ENCODE measurements at regions not wholly inside any gene's neighbourhood (a gene's known extent, or its start where the extent isn't known, plus 50 kb on each side); places are given as distances from the start of the nearest gene placed in this dataset.

GRCh38 chr5:168153263-168153875 lies 138.1 kb upstream of the WWC1 start:
- H3K9me3 Mint-ChIP-seq = no peaks in the 10 kb centered on the region
- no peak overlapping the region for H3K27ac Mint-ChIP-seq
- H3K4me3 Mint-ChIP-seq = no peak overlapping the region
- no peaks in the 10 kb centered on the region for H3K27me3 Mint-ChIP-seq
- no peaks in the 10 kb centered on the region for H3K36me3 Mint-ChIP-seq
- H3K4me1 Mint-ChIP-seq = no peaks in the 10 kb centered on the region

DNA sequence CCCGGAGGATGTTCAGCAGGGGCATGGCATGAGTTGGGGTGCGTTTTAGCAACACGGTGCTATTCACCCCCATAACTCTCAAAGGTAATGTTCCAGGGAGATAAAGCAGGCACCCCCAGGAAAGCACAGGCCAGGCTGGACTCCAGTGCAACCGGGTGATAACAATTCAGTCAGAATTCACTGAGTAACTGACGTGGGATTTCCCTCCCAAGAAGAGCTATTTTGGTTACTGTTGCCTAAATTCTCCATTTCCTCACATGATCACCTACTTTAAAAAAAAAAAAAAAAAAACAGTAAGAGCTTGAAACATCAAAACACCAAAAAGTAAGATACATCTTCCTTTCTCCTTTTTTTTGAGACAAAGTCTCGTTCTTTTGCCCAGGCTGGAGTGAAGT lies 137.6 kb upstream of the WWC1 start:
- H3K4me3 Mint-ChIP-seq = no peak overlapping the region
- H3K9me3 Mint-ChIP-seq = no peaks in the 10 kb centered on the region
- no peaks in the 10 kb centered on the region for H3K36me3 Mint-ChIP-seq
- no peak overlapping the region for H3K27ac Mint-ChIP-seq
- H3K27me3 Mint-ChIP-seq = no peaks in the 10 kb centered on the region
- no peaks in the 10 kb centered on the region for H3K4me1 Mint-ChIP-seq

DNA sequence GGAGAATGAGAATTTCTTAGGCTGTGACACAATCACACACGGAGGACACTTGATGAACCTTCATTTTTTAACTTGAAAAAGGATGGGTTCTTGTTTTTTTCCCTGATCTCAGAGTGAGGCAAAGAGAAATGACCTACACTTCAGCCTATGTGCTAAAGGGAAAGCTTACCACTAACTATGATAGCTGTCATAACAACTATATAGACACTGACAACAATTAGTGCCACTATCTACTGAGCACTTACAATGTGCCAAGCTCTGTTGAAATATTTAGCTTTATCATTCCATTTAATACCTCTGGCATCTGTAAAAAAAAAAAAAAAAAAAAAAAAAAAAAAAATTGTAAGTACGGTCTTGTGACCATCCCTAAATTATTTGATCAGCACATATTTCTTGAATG lies 135.9 kb upstream of the WWC1 start:
- Mint-ChIP-seq H3K27ac (no peak overlapping the region), H3K4me1 (no peaks in the 10 kb centered on the region), H3K27me3 (no peaks in the 10 kb centered on the region), H3K4me3 (no peak overlapping the region), H3K9me3 (no peaks in the 10 kb centered on the region), H3K36me3 (no peaks in the 10 kb centered on the region)

GRCh38 chr5:168156170-168156569 lies 135.3 kb upstream of the WWC1 start:
- Mint-ChIP-seq H3K9me3 (no peaks in the 10 kb centered on the region), H3K27ac (no peak overlapping the region), H3K4me1 (no peaks in the 10 kb centered on the region), H3K36me3 (no peaks in the 10 kb centered on the region), H3K27me3 (no peaks in the 10 kb centered on the region), H3K4me3 (no peak overlapping the region)

DNA sequence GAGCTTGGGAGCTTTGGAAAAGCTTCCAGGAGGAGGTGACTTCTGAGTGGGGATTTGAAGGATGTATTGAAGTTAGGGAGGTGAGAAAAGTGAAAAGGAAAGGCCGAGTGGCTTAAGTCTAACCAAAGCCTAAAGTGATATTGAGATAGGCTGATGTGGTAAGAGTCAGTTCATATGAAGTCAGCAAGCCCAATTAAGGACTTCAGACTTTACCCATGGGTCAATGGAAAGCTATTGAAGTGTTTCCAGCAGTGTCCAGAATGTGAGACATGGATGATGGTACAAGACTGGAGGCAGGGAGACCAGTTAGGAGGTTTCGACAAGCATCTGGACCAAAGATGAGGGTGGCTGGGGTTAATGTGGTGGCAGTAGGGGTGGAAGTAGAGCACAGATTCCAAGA lies 134.3 kb upstream of the WWC1 start:
- H3K9me3 Mint-ChIP-seq = no peaks in the 10 kb centered on the region
- no peaks in the 10 kb centered on the region for H3K4me1 Mint-ChIP-seq
- no peak overlapping the region for H3K27ac Mint-ChIP-seq
- no peaks in the 10 kb centered on the region for H3K36me3 Mint-ChIP-seq
- H3K4me3 Mint-ChIP-seq = no peak overlapping the region
- H3K27me3 Mint-ChIP-seq = no peaks in the 10 kb centered on the region

- Mint-ChIP-seq H3K4me1 (no peaks in the 10 kb centered on the region), H3K27me3 (peaks cover 2% of the 10 kb centered on the region), H3K9me3 (no peaks in the 10 kb centered on the region), H3K36me3 (no peaks in the 10 kb centered on the region), H3K27ac (no peak overlapping the region), H3K4me3 (no peak overlapping the region)
Measured at GRCh38 chr5:168159425-168159824, 132.0 kb upstream of the WWC1 start.

GRCh38 chr5:168162464-168162863 lies 129.0 kb upstream of the WWC1 start:
- H3K9me3 Mint-ChIP-seq = no peaks in the 10 kb centered on the region
- no peak overlapping the region for H3K27ac Mint-ChIP-seq
- H3K4me3 Mint-ChIP-seq = no peak overlapping the region
- H3K4me1 Mint-ChIP-seq = peaks cover 12% of the 10 kb centered on the region
- peaks cover 2% of the 10 kb centered on the region for H3K27me3 Mint-ChIP-seq
- no peaks in the 10 kb centered on the region for H3K36me3 Mint-ChIP-seq

DNA sequence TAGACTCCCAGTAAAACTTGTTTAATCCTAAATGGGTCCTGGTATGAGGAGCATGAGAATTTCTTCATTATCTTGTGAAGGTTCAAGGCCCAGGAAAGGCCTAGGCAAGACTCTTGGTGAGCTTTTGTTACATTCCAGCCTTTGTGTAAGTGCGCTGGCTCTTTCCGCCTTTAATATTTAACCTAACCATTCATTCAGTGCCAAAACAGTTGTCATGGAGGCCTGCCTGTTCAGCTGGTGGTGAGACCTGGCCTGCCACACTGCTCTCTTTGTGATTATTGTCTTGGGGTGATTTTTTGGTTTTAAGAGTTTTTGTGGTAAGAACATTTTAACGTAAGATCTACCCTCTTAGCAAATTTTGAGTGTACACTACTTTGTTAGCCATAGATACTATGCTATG lies 127.5 kb upstream of the WWC1 start:
- peaks cover 2% of the 10 kb centered on the region for H3K27me3 Mint-ChIP-seq
- no peak overlapping the region for H3K27ac Mint-ChIP-seq
- no peak overlapping the region for H3K4me3 Mint-ChIP-seq
- no peaks in the 10 kb centered on the region for H3K36me3 Mint-ChIP-seq
- no peaks in the 10 kb centered on the region for H3K9me3 Mint-ChIP-seq
- peaks cover 12% of the 10 kb centered on the region for H3K4me1 Mint-ChIP-seq

- no peak overlapping the region for H3K4me3 Mint-ChIP-seq
- H3K36me3 Mint-ChIP-seq = no peaks in the 10 kb centered on the region
- no peaks in the 10 kb centered on the region for H3K9me3 Mint-ChIP-seq
- H3K27ac Mint-ChIP-seq = no peak overlapping the region
- H3K27me3 Mint-ChIP-seq = peaks cover 2% of the 10 kb centered on the region
- peaks cover 12% of the 10 kb centered on the region for H3K4me1 Mint-ChIP-seq
Measured at GRCh38 chr5:168165221-168165914, 126.1 kb upstream of the WWC1 start.

GRCh38 chr5:168165977-168166376 lies 125.5 kb upstream of the WWC1 start:
- no peaks in the 10 kb centered on the region for H3K9me3 Mint-ChIP-seq
- H3K27me3 Mint-ChIP-seq = peaks cover 2% of the 10 kb centered on the region
- peaks cover 12% of the 10 kb centered on the region for H3K4me1 Mint-ChIP-seq
- no peak overlapping the region for H3K4me3 Mint-ChIP-seq
- no peak overlapping the region for H3K27ac Mint-ChIP-seq
- H3K36me3 Mint-ChIP-seq = no peaks in the 10 kb centered on the region

GRCh38 chr5:168167338-168167737 lies 124.1 kb upstream of the WWC1 start:
- no peaks in the 10 kb centered on the region for H3K36me3 Mint-ChIP-seq
- peaks cover 2% of the 10 kb centered on the region for H3K27me3 Mint-ChIP-seq
- no peaks in the 10 kb centered on the region for H3K9me3 Mint-ChIP-seq
- no peak overlapping the region for H3K4me3 Mint-ChIP-seq
- peaks cover 12% of the 10 kb centered on the region for H3K4me1 Mint-ChIP-seq
- no peak overlapping the region for H3K27ac Mint-ChIP-seq

DNA sequence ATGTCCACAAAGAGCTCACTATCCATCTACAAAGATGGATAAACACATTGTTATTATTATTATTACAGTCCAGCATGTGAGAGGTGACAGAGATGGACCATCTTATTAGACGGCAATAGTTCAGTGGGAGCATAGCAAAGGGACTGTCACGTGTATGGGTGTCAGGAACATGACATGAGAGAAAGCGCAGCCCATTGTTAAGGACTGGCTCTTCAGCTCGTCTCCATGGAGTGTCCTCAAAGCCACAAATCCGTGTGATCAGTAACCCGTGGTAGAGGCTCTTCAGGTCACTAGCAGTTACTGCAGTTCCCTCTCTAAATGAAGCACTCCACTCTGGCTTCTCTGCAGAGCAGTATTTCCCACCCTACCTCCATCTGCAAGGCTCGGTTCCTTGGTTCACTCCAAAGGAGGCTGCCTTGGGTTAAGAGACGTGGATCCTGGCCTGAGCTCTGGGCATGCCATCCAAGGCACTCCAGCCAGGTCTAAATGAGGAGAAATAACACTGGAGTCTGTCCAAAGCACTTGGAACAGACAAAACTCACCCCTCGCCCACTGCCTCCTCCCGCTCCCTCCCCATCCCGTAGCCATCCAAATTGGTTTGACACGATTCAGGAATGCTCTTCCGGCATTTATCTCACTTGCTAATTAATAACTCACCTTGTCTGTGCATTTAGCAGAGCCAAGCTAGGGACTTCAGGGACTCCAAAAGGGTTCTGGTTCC lies 122.3 kb upstream of the WWC1 start:
- Mint-ChIP-seq H3K9me3 (no peaks in the 10 kb centered on the region), H3K27ac (no peak overlapping the region), H3K4me3 (no peak overlapping the region), H3K36me3 (no peaks in the 10 kb centered on the region), H3K27me3 (no peaks in the 10 kb centered on the region), H3K4me1 (peaks cover 12% of the 10 kb centered on the region)

- H3K4me3 Mint-ChIP-seq = no peak overlapping the region
- no peaks in the 10 kb centered on the region for H3K9me3 Mint-ChIP-seq
- H3K4me1 Mint-ChIP-seq = peaks cover 12% of the 10 kb centered on the region
- H3K27ac Mint-ChIP-seq = no peak overlapping the region
- no peaks in the 10 kb centered on the region for H3K27me3 Mint-ChIP-seq
- no peaks in the 10 kb centered on the region for H3K36me3 Mint-ChIP-seq
Measured at GRCh38 chr5:168169791-168170190, 121.7 kb upstream of the WWC1 start.

- Mint-ChIP-seq H3K36me3 (no peaks in the 10 kb centered on the region), H3K27me3 (no peaks in the 10 kb centered on the region), H3K4me3 (no peak overlapping the region), H3K27ac (no peak overlapping the region), H3K9me3 (no peaks in the 10 kb centered on the region), H3K4me1 (peaks cover 1% of the 10 kb centered on the region)
Measured at GRCh38 chr5:168171901-168172759, 119.3 kb upstream of the WWC1 start.

- H3K9me3 Mint-ChIP-seq = no peaks in the 10 kb centered on the region
- no peak overlapping the region for H3K27ac Mint-ChIP-seq
- no peaks in the 10 kb centered on the region for H3K27me3 Mint-ChIP-seq
- H3K4me3 Mint-ChIP-seq = no peak overlapping the region
- H3K4me1 Mint-ChIP-seq = no peaks in the 10 kb centered on the region
- H3K36me3 Mint-ChIP-seq = no peaks in the 10 kb centered on the region
Measured at GRCh38 chr5:168172760-168173223, 118.7 kb upstream of the WWC1 start.
